ENCODE measurements at regions not wholly inside any gene's neighbourhood (a gene's known extent, or its start where the extent isn't known, plus 50 kb on each side); places are given as distances from the start of the nearest gene placed in this dataset.

DNA sequence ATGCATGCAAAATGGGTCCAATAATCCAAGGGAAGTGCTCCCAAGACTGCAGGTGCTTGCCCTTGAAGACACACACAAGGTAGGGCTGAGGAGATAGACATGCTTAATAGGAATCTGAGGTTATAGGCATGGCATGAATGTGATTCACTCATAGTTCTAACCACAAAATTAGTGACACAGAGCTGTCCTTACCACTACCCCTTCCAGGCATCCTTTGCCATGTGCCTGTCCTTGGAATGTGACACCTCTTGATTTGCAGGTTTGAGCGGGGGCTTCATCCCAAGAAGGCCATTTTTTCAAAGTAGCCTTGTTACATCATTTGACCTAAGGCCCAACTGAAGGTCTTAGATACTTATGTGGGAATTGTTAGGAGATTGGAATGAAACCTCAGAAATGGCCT is 112.5 kb downstream of the CCNG2 start:
- TF ChIP-seq ZNF607 (CRISPR knock-in tag; IDR thresholded peaks at IDR 0.05; ENCODE audit: borderline replicate concordance) = no peak
- TF ChIP-seq ZNF274 (CRISPR knock-in tag; IDR thresholded peaks at IDR 0.05) = no peak
- no peak for TF ChIP-seq ZNF510 (CRISPR knock-in tag; IDR thresholded peaks at IDR 0.05; ENCODE audit: low read depth)
- TF ChIP-seq SRSF1 (optimal IDR thresholded peaks at IDR 0.05; ENCODE audit: low read depth, low read length) = no peak
- TF ChIP-seq RAD51 (IDR thresholded peaks at IDR 0.05; ENCODE audit: borderline replicate concordance) = no peak
- TF ChIP-seq, protein P1, sequence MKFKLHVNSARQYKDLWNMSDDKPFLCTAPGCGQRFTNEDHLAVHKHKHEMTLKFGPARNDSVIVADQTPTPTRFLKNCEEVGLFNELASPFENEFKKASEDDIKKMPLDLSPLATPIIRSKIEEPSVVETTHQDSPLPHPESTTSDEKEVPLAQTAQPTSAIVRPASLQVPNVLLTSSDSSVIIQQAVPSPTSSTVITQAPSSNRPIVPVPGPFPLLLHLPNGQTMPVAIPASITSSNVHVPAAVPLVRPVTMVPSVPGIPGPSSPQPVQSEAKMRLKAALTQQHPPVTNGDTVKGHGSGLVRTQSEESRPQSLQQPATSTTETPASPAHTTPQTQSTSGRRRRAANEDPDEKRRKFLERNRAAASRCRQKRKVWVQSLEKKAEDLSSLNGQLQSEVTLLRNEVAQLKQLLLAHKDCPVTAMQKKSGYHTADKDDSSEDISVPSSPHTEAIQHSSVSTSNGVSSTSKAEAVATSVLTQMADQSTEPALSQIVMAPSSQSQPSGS (CRISPR knock-in tag; IDR thresholded peaks at IDR 0.05) = no peak
- no peak for TF ChIP-seq SIN3A (IDR thresholded peaks at IDR 0.05; ENCODE audit: borderline replicate concordance, low read depth, low read length)
- TF ChIP-seq, protein P2, sequence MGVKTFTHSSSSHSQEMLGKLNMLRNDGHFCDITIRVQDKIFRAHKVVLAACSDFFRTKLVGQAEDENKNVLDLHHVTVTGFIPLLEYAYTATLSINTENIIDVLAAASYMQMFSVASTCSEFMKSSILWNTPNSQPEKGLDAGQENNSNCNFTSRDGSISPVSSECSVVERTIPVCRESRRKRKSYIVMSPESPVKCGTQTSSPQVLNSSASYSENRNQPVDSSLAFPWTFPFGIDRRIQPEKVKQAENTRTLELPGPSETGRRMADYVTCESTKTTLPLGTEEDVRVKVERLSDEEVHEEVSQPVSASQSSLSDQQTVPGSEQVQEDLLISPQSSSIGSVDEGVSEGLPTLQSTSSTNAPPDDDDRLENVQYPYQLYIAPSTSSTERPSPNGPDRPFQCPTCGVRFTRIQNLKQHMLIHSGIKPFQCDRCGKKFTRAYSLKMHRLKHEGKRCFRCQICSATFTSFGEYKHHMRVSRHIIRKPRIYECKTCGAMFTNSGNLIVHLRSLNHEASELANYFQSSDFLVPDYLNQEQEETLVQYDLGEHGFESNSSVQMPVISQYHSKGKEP (CRISPR knock-in tag; IDR thresholded peaks at IDR 0.05) = no peak
- TF ChIP-seq, protein P3, sequence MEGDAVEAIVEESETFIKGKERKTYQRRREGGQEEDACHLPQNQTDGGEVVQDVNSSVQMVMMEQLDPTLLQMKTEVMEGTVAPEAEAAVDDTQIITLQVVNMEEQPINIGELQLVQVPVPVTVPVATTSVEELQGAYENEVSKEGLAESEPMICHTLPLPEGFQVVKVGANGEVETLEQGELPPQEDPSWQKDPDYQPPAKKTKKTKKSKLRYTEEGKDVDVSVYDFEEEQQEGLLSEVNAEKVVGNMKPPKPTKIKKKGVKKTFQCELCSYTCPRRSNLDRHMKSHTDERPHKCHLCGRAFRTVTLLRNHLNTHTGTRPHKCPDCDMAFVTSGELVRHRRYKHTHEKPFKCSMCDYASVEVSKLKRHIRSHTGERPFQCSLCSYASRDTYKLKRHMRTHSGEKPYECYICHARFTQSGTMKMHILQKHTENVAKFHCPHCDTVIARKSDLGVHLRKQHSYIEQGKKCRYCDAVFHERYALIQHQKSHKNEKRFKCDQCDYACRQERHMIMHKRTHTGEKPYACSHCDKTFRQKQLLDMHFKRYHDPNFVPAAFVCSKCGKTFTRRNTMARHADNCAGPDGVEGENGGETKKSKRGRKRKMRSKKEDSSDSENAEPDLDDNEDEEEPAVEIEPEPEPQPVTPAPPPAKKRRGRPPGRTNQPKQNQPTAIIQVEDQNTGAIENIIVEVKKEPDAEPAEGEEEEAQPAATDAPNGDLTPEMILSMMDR (CRISPR knock-in tag; IDR thresholded peaks at IDR 0.05) = no peak
- no peak for TF ChIP-seq ZNF382 (CRISPR knock-in tag; IDR thresholded peaks at IDR 0.05; ENCODE audit: borderline replicate concordance)
- TF ChIP-seq, protein P4, sequence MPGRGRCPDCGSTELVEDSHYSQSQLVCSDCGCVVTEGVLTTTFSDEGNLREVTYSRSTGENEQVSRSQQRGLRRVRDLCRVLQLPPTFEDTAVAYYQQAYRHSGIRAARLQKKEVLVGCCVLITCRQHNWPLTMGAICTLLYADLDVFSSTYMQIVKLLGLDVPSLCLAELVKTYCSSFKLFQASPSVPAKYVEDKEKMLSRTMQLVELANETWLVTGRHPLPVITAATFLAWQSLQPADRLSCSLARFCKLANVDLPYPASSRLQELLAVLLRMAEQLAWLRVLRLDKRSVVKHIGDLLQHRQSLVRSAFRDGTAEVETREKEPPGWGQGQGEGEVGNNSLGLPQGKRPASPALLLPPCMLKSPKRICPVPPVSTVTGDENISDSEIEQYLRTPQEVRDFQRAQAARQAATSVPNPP (CRISPR knock-in tag; IDR thresholded peaks at IDR 0.05) = no peak
- no peak for TF ChIP-seq DPF2 (CRISPR knock-in tag; IDR thresholded peaks at IDR 0.05; ENCODE audit: borderline replicate concordance, low read depth)
- no peak for TF ChIP-seq ZNF530 (CRISPR knock-in tag; IDR thresholded peaks at IDR 0.05; ENCODE audit: low read depth)
- TF ChIP-seq PRPF4 (IDR thresholded peaks at IDR 0.05; ENCODE audit: low read depth, low read length, poor library complexity, severe bottlenecking) = no peak

Measured in HepG2 (cell line).